K562 (cell line): ENCODE measurements at regions not wholly inside any gene's neighbourhood (a gene's known extent, or its start where the extent isn't known, plus 50 kb on each side); places are given as distances from the start of the nearest gene placed in this dataset.

ENCODE experiments used
- ATAC-seq: fragments of 200-7000 bp; cut with Tn5 transposase; 3 replicates; pipeline ENCODE4 v1.9.1; 2020; ENCODE audit warnings: moderate library complexity
- BruUV-seq: library from RNA; stranded (reverse); fragments of 400-500 nt; replicated peaks from 2 replicates; lab custom pipeline; 2021; lab: Mats Ljungman, UMichigan
- CTCF ChIA-PET: fragments of 300-600 bp; formaldehyde crosslinking; extraction: SDS; loops from one replicate; lab custom pipeline; 2021; ENCODE audit warnings: low intra/inter-chr PET ratio; lab: Yijun Ruan, JAX
- POLR2A ChIA-PET: fragments of 300-600, 350-650 bp; sonication (Branson Sonifier 250); formaldehyde crosslinking; extraction: SDS; loops from one replicate; lab custom pipeline; 2021; ENCODE audit warnings: antibody characterized with exemption, inconsistent platforms; lab: Yijun Ruan, JAX
- DNase-seq, 4 experiments: peaks; one replicate each; pipeline versions ENCODE4 v3.0.0 to v3.0.0-alpha.2; 2011 to 2018; ENCODE audit warnings: low spot score in 3 of 4, mixed read lengths in 3 of 4; ENCODE audit errors: extremely low read depth in 1 of 4
- FAIRE-seq: peaks from 2 replicates; lab custom pipeline; 2011; peaks lifted over from hg19 to GRCh38; lab: Jason Lieb, UNC
- H2AFZ ChIP-seq: 2 replicates; pipeline ENCODE4 v1.6.0; 2011; ENCODE audit warnings: low read depth, low read length, control low read depth, inconsistent platforms
- H3K27ac ChIP-seq: fragments of 200-600 bp; 3 replicates; pipeline ENCODE4 v1.8.0; 2011; ENCODE audit warnings: low read depth, mild to moderate bottlenecking, control low read depth, inconsistent platforms, low read length, moderate library complexity, mixed read lengths; ENCODE audit errors: extremely low read depth
- H3K27me3 ChIP-seq, 2 experiments: fragments of 300-600 bp in 1 of 2; 2 replicates in 1 of 2; 3 replicates in 1 of 2; pipeline versions ENCODE4 v1.6.0 to v1.8.0; 2011; ENCODE audit warnings: inconsistent platforms in 2 of 2, low read length in 2 of 2, mild to moderate bottlenecking in 1 of 2, mixed read lengths in 1 of 2, moderate library complexity in 1 of 2; ENCODE audit not compliant: control insufficient read depth in 2 of 2, insufficient read depth in 2 of 2
- H3K36me3 ChIP-seq: fragments of 300-600 bp; 3 replicates; pipeline ENCODE4 v1.8.0; 2011; ENCODE audit warnings: mild to moderate bottlenecking, low read length, inconsistent platforms; ENCODE audit not compliant: control insufficient read depth, insufficient read depth
- H3K4me1 ChIP-seq, 2 experiments: fragments of 200-600 bp in 1 of 2; replicated peaks in 1 of 2; 2 replicates in 1 of 2; 3 replicates in 1 of 2; pipeline versions ENCODE4 v1.5.1 to v1.8.0; 2011; ENCODE audit warnings: inconsistent platforms in 2 of 2, low read length in 2 of 2, mild to moderate bottlenecking in 1 of 2, mixed read lengths in 1 of 2, moderate library complexity in 1 of 2; ENCODE audit not compliant: control insufficient read depth in 2 of 2, insufficient read depth in 2 of 2
- H3K4me2 ChIP-seq: 2 replicates; pipeline ENCODE4 v1.6.1; 2011; ENCODE audit warnings: low read length, control low read depth, inconsistent platforms, mixed read lengths; ENCODE audit not compliant: insufficient read depth
- H3K4me3 ChIP-seq: fragments of 200-600 bp; sonication (generic), shearing (Covaris generic); 2 replicates; pipeline ENCODE4 v1.5.1; 2016; ENCODE audit warnings: control low read depth, inconsistent platforms
- H3K79me2 ChIP-seq: fragments of 200-600 bp; 3 replicates; pipeline ENCODE4 v1.8.0; 2011; ENCODE audit warnings: low read length, inconsistent platforms; ENCODE audit not compliant: control insufficient read depth, insufficient read depth
- H3K9ac ChIP-seq, 2 experiments: 2 replicates each; pipeline versions ENCODE4 v1.6.0 to v1.6.1; 2011; ENCODE audit warnings: low read depth in 2 of 2, low read length in 2 of 2, control low read depth in 1 of 2, inconsistent platforms in 1 of 2, mild to moderate bottlenecking in 1 of 2, mixed read lengths in 1 of 2; ENCODE audit not compliant: insufficient read depth in 1 of 2
- H3K9me1 ChIP-seq: one replicate; pipeline ENCODE4 v1.6.0; 2011; ENCODE audit warnings: inconsistent platforms, mild to moderate bottlenecking, low read length, moderate library complexity; ENCODE audit not compliant: control insufficient read depth, insufficient read depth
- H3K9me3 ChIP-seq: replicated peaks from 2 replicates; pipeline ENCODE4 v1.5.1; 2011; ENCODE audit warnings: low read depth, low read length, inconsistent platforms; ENCODE audit not compliant: control insufficient read depth, insufficient read depth
- H4K20me1 ChIP-seq: replicated peaks from 2 replicates; pipeline ENCODE4 v1.6.1; 2011; ENCODE audit warnings: low read length, inconsistent platforms, mixed read lengths; ENCODE audit not compliant: control insufficient read depth, insufficient read depth
- BRD4 ChIP-seq: fragments of 200-600 bp; sonication (generic); IDR thresholded peaks from 2 replicates; pipeline ENCODE4 v1.6.1; 2017; ENCODE audit warnings: inconsistent platforms
- C11orf30 ChIP-seq: fragments of 450-650 bp; IDR thresholded peaks from 2 replicates; pipeline ENCODE4 v1.6.1; 2016; ENCODE audit warnings: low read depth, mild to moderate bottlenecking
- HDAC1 ChIP-seq, 2 experiments: fragments of 450-650 bp; IDR thresholded peaks; 2 replicates each; pipeline ENCODE4 v1.6.1; 2016 to 2017; ENCODE audit warnings: inconsistent platforms in 1 of 2, mild to moderate bottlenecking in 1 of 2, moderate library complexity in 1 of 2
- KHSRP ChIP-seq: fragments of 450-650 bp; IDR thresholded peaks from 2 replicates; pipeline ENCODE4 v1.6.1; 2017
- MCM3 ChIP-seq: fragments of 450-650 bp; IDR thresholded peaks from 2 replicates; pipeline ENCODE4 v1.6.1; 2016
- PHB2 ChIP-seq: fragments of 450-650 bp; IDR thresholded peaks from 2 replicates; pipeline ENCODE4 v1.6.1; 2017; ENCODE audit warnings: low read depth
- POU5F1 ChIP-seq: fragments of 150-350 bp; IDR thresholded peaks from 2 replicates; pipeline ENCODE4 v1.6.1; 2014; ENCODE audit warnings: borderline replicate concordance, low read length, low read depth, mild to moderate bottlenecking; ENCODE audit not compliant: partially characterized antibody
- RFX1 ChIP-seq: fragments of 450-650 bp; IDR thresholded peaks from 2 replicates; pipeline ENCODE4 v1.6.1; 2016; ENCODE audit warnings: mild to moderate bottlenecking, moderate library complexity
- SIRT6 ChIP-seq: IDR thresholded peaks from one replicate; pipeline ENCODE4 v1.6.1; 2012; ENCODE audit warnings: low read depth, mild to moderate bottlenecking, control low read depth, inconsistent platforms, low read length, moderate library complexity
- SUPT5H ChIP-seq: fragments of 450-650 bp; IDR thresholded peaks from 2 replicates; pipeline ENCODE4 v1.6.1; 2016
- TRIM28 ChIP-seq: fragments of 450-650 bp; IDR thresholded peaks from 2 replicates; pipeline ENCODE4 v1.6.1; 2017
- ZNF444 ChIP-seq: fragments of 250-450 bp; sonication (Bioruptor Pico); IDR thresholded peaks from 2 replicates; pipeline ENCODE4 v1.4.0; 2020; ENCODE audit warnings: mild to moderate bottlenecking, moderate library complexity
- ZNF76 ChIP-seq: fragments of 250-450 bp; sonication (Bioruptor Pico); IDR thresholded peaks from 2 replicates; pipeline ENCODE4 v1.4.0; 2020; ENCODE audit warnings: mild to moderate bottlenecking, moderate library complexity, borderline replicate concordance
- WGBS: fragments of 100-300 bp; shearing (Covaris generic); methylation state at CpG from one replicate; pipeline ENCODE4 v1.1.6; 2016; ENCODE audit warnings: low coverage, mixed read lengths; ENCODE audit not compliant: insufficient coverage; ENCODE audit errors: missing lambda C conversion rate; 5-methylcytosine and 5-hydroxymethylcytosine counted together
- in situ Hi-C: fragments of 300-500 bp; cut with MboI; formaldehyde crosslinking; loops from 4 replicates; pipeline ENCODE4 v1.15.0; 2018; ENCODE audit warnings: inconsistent platforms, mixed read lengths
- intact Hi-C: fragments of 100-400 bp; cut with micrococcal nuclease; formaldehyde crosslinking; loops from 2 replicates; pipeline ENCODE4 v1.14.2; 2022
- TF ChIP-seq, protein P1 (sequence below): fragments of 450-650 bp; formaldehyde crosslinking; IDR thresholded peaks from 2 replicates; pipeline ENCODE4 v1.4.0; 2022; ENCODE audit warnings: mild to moderate bottlenecking, moderate library complexity
- TF ChIP-seq, protein P2 (sequence below): sonication (generic); formaldehyde crosslinking; IDR thresholded peaks from 2 replicates; pipeline ENCODE4 v1.8.0; 2022; ENCODE audit warnings: mild to moderate bottlenecking, missing genetic modification reagents
- TF ChIP-seq, protein P3 (sequence below): fragments of 250-450 bp; sonication (Bioruptor Pico); IDR thresholded peaks from 2 replicates; pipeline ENCODE4 v1.4.0; 2020
- TF ChIP-seq, protein P4 (sequence below): fragments of 450-650 bp; IDR thresholded peaks from 2 replicates; pipeline ENCODE4 v1.6.1; 2017; ENCODE audit warnings: antibody characterized with exemption, mild to moderate bottlenecking

DNA sequence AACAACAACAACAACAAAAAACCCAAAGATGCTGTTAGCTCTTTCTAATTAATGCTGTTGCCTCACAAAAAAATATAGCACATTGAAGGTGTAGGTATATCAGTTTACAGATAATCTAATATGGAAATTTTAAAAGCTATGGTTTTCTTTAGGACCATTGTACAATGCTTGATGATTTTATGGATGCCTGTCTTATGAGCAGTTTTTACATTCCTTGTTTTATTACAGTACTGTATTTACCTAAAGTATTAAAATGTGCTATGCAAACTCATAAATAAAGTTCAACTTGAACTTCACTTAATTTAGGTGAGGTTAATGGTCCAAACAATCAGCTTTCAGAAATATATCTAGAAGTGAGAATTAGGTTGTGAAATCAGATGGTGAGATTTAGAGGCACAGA, 212.2 kb upstream of the GOLIM4 start (continued):
- TF ChIP-seq, protein P1, sequence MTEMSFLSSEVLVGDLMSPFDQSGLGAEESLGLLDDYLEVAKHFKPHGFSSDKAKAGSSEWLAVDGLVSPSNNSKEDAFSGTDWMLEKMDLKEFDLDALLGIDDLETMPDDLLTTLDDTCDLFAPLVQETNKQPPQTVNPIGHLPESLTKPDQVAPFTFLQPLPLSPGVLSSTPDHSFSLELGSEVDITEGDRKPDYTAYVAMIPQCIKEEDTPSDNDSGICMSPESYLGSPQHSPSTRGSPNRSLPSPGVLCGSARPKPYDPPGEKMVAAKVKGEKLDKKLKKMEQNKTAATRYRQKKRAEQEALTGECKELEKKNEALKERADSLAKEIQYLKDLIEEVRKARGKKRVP (CRISPR knock-in tag), result no peak
- TF ChIP-seq, protein P2, sequence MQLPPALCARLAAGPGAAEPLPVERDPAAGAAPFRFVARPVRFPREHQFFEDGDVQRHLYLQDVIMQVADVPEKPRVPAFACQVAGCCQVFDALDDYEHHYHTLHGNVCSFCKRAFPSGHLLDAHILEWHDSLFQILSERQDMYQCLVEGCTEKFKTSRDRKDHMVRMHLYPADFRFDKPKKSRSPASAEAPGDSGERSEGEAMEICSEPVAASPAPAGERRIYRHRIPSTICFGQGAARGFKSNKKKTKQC (CRISPR knock-in tag), result no peak
- TF ChIP-seq KHSRP (no peak), POU5F1 (no peak), SIRT6 (no peak), SUPT5H (no peak), TRIM28 (no peak), BRD4 (no peak)

DNA sequence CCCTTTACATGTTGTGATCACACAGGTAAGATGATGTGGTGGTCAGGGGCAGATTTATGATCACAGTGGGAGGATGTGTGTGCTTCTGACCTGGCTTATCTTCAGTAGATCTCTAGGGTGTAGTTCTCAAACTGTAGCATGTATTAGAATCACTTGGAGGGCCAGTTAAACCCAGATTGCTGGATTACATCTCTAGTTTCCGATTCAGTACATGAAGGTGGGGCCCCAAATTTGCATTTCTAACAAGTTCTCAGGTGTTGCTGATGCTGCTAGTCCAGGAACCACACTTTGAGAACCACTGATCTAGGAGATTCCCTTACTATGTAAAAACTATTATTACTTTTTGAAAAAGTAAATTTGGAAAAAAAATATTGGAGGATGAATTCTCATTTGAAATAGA, 199.3 kb upstream of the GOLIM4 start:
- Histone ChIP-seq H3K9ac (no peak overlapping the region), H3K9me3 (no peaks in the 10 kb centered on the region), H3K36me3 (no peaks in the 10 kb centered on the region), H2AFZ (no peak overlapping the region), H3K4me2 (no peak overlapping the region), H4K20me1 (no peaks in the 10 kb centered on the region), H3K27ac (no peak overlapping the region), H3K79me2 (no peaks in the 10 kb centered on the region), H3K4me1 (no peaks in the 10 kb centered on the region), H3K27me3 (no peaks in the 10 kb centered on the region), H3K4me3 (no peak overlapping the region), H3K9me1 (no peaks in the 10 kb centered on the region)
- intact Hi-C loops (no loop called here), in situ Hi-C loops (no loop called here)
- BruUV-seq, result no TSS peak
- ChIA-PET CTCF (no interaction called here), POLR2A (no interaction called here)
- no peak for FAIRE-seq
- WGBS, result 0% methylated on average over 1 of the region's 1 CpG
- ATAC-seq, result no peak
- no peak for DNase-seq
- TF ChIP-seq C11orf30 (no peak), RFX1 (no peak), ZNF444 (no peak), ZNF76 (no peak), HDAC1 (IDR thresholded peaks at IDR 0.05) (no peak), MCM3 (no peak), PHB2 (no peak)
- TF ChIP-seq, protein P3, sequence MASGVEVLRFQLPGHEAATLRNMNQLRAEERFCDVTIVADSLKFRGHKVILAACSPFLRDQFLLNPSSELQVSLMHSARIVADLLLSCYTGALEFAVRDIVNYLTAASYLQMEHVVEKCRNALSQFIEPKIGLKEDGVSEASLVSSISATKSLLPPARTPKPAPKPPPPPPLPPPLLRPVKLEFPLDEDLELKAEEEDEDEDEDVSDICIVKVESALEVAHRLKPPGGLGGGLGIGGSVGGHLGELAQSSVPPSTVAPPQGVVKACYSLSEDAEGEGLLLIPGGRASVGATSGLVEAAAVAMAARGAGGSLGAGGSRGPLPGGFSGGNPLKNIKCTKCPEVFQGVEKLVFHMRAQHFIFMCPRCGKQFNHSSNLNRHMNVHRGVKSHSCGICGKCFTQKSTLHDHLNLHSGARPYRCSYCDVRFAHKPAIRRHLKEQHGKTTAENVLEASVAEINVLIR (CRISPR knock-in tag), result no peak
- TF ChIP-seq, protein P4, sequence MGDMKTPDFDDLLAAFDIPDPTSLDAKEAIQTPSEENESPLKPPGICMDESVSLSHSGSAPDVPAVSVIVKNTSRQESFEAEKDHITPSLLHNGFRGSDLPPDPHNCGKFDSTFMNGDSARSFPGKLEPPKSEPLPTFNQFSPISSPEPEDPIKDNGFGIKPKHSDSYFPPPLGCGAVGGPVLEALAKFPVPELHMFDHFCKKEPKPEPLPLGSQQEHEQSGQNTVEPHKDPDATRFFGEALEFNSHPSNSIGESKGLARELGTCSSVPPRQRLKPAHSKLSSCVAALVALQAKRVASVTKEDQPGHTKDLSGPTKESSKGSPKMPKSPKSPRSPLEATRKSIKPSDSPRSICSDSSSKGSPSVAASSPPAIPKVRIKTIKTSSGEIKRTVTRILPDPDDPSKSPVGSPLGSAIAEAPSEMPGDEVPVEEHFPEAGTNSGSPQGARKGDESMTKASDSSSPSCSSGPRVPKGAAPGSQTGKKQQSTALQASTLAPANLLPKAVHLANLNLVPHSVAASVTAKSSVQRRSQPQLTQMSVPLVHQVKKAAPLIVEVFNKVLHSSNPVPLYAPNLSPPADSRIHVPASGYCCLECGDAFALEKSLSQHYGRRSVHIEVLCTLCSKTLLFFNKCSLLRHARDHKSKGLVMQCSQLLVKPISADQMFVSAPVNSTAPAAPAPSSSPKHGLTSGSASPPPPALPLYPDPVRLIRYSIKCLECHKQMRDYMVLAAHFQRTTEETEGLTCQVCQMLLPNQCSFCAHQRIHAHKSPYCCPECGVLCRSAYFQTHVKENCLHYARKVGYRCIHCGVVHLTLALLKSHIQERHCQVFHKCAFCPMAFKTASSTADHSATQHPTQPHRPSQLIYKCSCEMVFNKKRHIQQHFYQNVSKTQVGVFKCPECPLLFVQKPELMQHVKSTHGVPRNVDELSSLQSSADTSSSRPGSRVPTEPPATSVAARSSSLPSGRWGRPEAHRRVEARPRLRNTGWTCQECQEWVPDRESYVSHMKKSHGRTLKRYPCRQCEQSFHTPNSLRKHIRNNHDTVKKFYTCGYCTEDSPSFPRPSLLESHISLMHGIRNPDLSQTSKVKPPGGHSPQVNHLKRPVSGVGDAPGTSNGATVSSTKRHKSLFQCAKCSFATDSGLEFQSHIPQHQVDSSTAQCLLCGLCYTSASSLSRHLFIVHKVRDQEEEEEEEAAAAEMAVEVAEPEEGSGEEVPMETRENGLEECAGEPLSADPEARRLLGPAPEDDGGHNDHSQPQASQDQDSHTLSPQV, result no peak
